ENCODE measurements at regions not wholly inside any gene's neighbourhood (a gene's known extent, or its start where the extent isn't known, plus 50 kb on each side); places are given as distances from the start of the nearest gene placed in this dataset.

GRCh38 chr7:67475293-67475692, 478.7 kb downstream of the TYW1 start:
- Histone ChIP-seq H2BK20ac (ENCODE audit: low read depth, low read length) (no peak overlapping the region), H2AK5ac (ENCODE audit: low read depth, low read length) (no peak overlapping the region), H2AK9ac (replicated peaks; ENCODE audit: low read depth, low read length, poor library complexity) (no peak overlapping the region), H3K4me1 (ENCODE audit: control insufficient read depth, insufficient read depth, low read length) (no peaks in the 10 kb centered on the region), H4K8ac (ENCODE audit: low read depth in 2 of 2, low read length in 2 of 2) (no peak overlapping the region), H3K56ac (ENCODE audit: extremely low read depth, insufficient read depth, low read length) (no peak overlapping the region), H3K18ac (ENCODE audit: low read depth, low read length) (no peak overlapping the region), H3K27me3 (ENCODE audit: control insufficient read depth, insufficient read depth, low read length) (no peaks in the 10 kb centered on the region), H3K14ac (replicated peaks; ENCODE audit: low read depth, low read length) (no peak overlapping the region), H2BK5ac (ENCODE audit: low read depth, low read length, poor library complexity, severe bottlenecking) (peak overlapping the region; percentile 19), H3K79me1 (ENCODE audit: low read depth in 1 of 2, low read length in 2 of 2) (no peaks in the 10 kb centered on the region), H4K20me1 (ENCODE audit: insufficient read depth, low read length) (no peaks in the 10 kb centered on the region), H3K9me1 (ENCODE audit: insufficient read depth, low read length) (no peaks in the 10 kb centered on the region), H3K23ac (ENCODE audit: low read depth, low read length) (no peak overlapping the region), H3K9me3 (ENCODE audit: control insufficient read depth, insufficient read depth, low read length) (peaks cover 2% of the 10 kb centered on the region), H3K4me2 (ENCODE audit: low read depth, low read length) (no peak overlapping the region), H3K9ac (ENCODE audit: low read depth, low read length) (no peak overlapping the region), H2BK120ac (ENCODE audit: low read depth, low read length) (no peak overlapping the region), H3K4me3 (ENCODE audit: insufficient read depth, low read depth, low read length) (no peak overlapping the region), H3K27ac (ENCODE audit: insufficient read depth, low read length) (no peak overlapping the region), H4K5ac (ENCODE audit: low read depth, low read length) (no peak overlapping the region), H2AFZ (replicated peaks; ENCODE audit: low read length, poor library complexity) (no peak overlapping the region), H2BK15ac (ENCODE audit: low read depth, low read length) (no peak overlapping the region), H3K36me3 (ENCODE audit: control insufficient read depth, insufficient read depth, low read length) (no peaks in the 10 kb centered on the region), H4K91ac (ENCODE audit: insufficient read depth, low read depth, low read length) (no peak overlapping the region), H3K4ac (ENCODE audit: low read depth, low read length) (no peak overlapping the region)
- intact Hi-C loops (cut with micrococcal nuclease), result no loop called here
- POLR2A ChIA-PET (ENCODE audit: unreplicated experiment), result no interaction called here
- ATAC-seq (ENCODE audit: low read depth) (no peak), DNase-seq (no peak)
- 75% methylated on average over 1 of the region's 1 CpG; no CpG with 5 or more reads in 1 of the 2 experiments for WGBS, 2 experiments (ENCODE audit: extremely low coverage in 2 of 2, insufficient read length in 1 of 2)
- in situ Hi-C loops (cut with MboI; ENCODE audit: low sequenced_read_pairs), result no loop called here
- TF ChIP-seq MAFK (IDR thresholded peaks at IDR 0.05; ENCODE audit: low read depth, low read length), result no peak
- no TSS peak for BruUV-seq (replicated peaks)
- CTCF ChIA-PET, result no interaction called here
- dilution Hi-C loops (cut with HindIII; ENCODE audit: low sequenced_read_pairs, unreplicated experiment), result no loop called here

All from IMR-90 (cell line).